Stomach (tissue), 8 donors: ENCODE measurements at regions not wholly inside any gene's neighbourhood (a gene's known extent, or its start where the extent isn't known, plus 50 kb on each side); places are given as distances from the start of the nearest gene placed in this dataset.

ENCODE experiments used
- DNase-seq, 2 donors: peaks; one replicate each; pipeline versions ENCODE4 v3.0.0 to v3.0.0-alpha.2; 2013 to 2019
- H3K27ac ChIP-seq, 5 donors: fragments of 200-600 bp in 4 of 5; sonication (generic) in 4 of 5; one replicate each; pipeline ENCODE4 v1.5.1; 2013 to 2019; ENCODE audit warnings: mild to moderate bottlenecking in 1 of 5, moderate library complexity in 1 of 5
- H3K27me3 ChIP-seq, 3 donors: fragments of 200-600 bp; sonication (generic); one replicate each; pipeline ENCODE4 v1.5.1; 2017 to 2019; ENCODE audit warnings: mixed run types in 1 of 3
- H3K36me3 ChIP-seq, 4 donors: fragments of 200-600 bp; sonication (generic); 1 replicate in 3 of 4; 2 replicates in 1 of 4; pipeline ENCODE4 v1.5.1; 2016 to 2019
- H3K4me1 ChIP-seq, 4 donors: fragments of 200-600 bp; sonication (generic); one replicate each; pipeline ENCODE4 v1.5.1; 2016 to 2019
- H3K4me3 ChIP-seq, 4 donors: fragments of 200-600 bp; sonication (generic) in 3 of 4; one replicate each; pipeline ENCODE4 v1.5.1; 2016 to 2019; ENCODE audit warnings: mild to moderate bottlenecking in 1 of 4
- H3K9me3 ChIP-seq, 4 donors: fragments of 200-600 bp; sonication (generic); one replicate each; pipeline ENCODE4 v1.5.1; 2016 to 2019
- CTCF ChIP-seq, 7 experiments: fragments of 450-650 bp in 4 of 7; fragments of 200-600 bp in 3 of 7; sonication (generic) in 3 of 7; IDR thresholded peaks; one replicate each; pipeline ENCODE4 v1.5.1; 2016 to 2019; ENCODE audit warnings: antibody characterized with exemption in 7 of 7, control low read depth in 2 of 7, mild to moderate bottlenecking in 1 of 7
- EP300 ChIP-seq: sonication (generic); formaldehyde crosslinking; IDR thresholded peaks from one replicate; pipeline ENCODE4 v1.6.1; 2017; ENCODE audit warnings: antibody characterized with exemption
- POLR2A ChIP-seq, 4 donors: fragments of 450-650 bp; IDR thresholded peaks; one replicate each; pipeline ENCODE4 v1.6.1; 2016; ENCODE audit warnings: antibody characterized with exemption in 4 of 4, control low read depth in 2 of 4, mild to moderate bottlenecking in 1 of 4, moderate library complexity in 1 of 4
- POLR2AphosphoS5 ChIP-seq, 3 donors: sonication (generic); formaldehyde crosslinking; IDR thresholded peaks; one replicate each; pipeline ENCODE4 v1.6.1; 2016; ENCODE audit warnings: antibody characterized with exemption in 3 of 3
- WGBS, 5 donors: extraction: QIAGEN DNeasy Blood & Tissue Kit in 3 of 5; methylation state at CpG; one replicate each; pipeline versions ENCODE4 v1.1.5 to v1.1.7; 2013 to 2018; 5-methylcytosine and 5-hydroxymethylcytosine counted together
- intact Hi-C: fragments of 100-400 bp; cut with DNase I; formaldehyde crosslinking; loops from one replicate; pipeline ENCODE4 v1.15.1; 2023; ENCODE audit warnings: low total_unique reads
- donor health status: healthy with polysubstance abuse.
- donor health status: Bipolar disorder and iron deficiency.
- donor health status: healthy.

GRCh38 chr5:23451156-23451555 lies 56.3 kb upstream of the PRDM9 start:
- Histone ChIP-seq H3K9me3 (no peaks in the 10 kb centered on the region), H3K4me1 (no peaks in the 10 kb centered on the region), H3K27me3 (no peaks in the 10 kb centered on the region), H3K36me3 (no peaks in the 10 kb centered on the region), H3K4me3 (no peak overlapping the region), H3K27ac (no peak overlapping the region)
- 15 to 26% (median 18%) methylated on average over 1 of the region's 1 CpG for WGBS, 5 donors
- no peak for DNase-seq
- intact Hi-C loops: no loop called here
- TF ChIP-seq POLR2AphosphoS5 (IDR thresholded peaks at IDR 0.05) (no peak), EP300 (no peak), POLR2A (IDR thresholded peaks at IDR 0.05) (no peak), CTCF (IDR thresholded peaks at IDR 0.05) (no peak)

GRCh38 chr5:23450187-23450586 lies 57.2 kb upstream of the PRDM9 start:
- Histone ChIP-seq H3K4me3 (no peak overlapping the region), H3K27ac (no peak overlapping the region), H3K9me3 (no peaks in the 10 kb centered on the region), H3K4me1 (no peaks in the 10 kb centered on the region), H3K36me3 (no peaks in the 10 kb centered on the region), H3K27me3 (no peaks in the 10 kb centered on the region)
- DNase-seq: peak in 1 of 2 donors; percentile 2
- intact Hi-C loops: no loop called here
- 70 to 83% (median 79%) methylated on average over 4 of the region's 4 CpGs for WGBS, 5 donors
- TF ChIP-seq CTCF (IDR thresholded peaks at IDR 0.05) (no peak), POLR2A (IDR thresholded peaks at IDR 0.05) (no peak), POLR2AphosphoS5 (IDR thresholded peaks at IDR 0.05) (no peak), EP300 (no peak)

GRCh38 chr5:23448627-23449026 lies 58.8 kb upstream of the PRDM9 start:
- no peak overlapping the region for H3K4me3 ChIP-seq
- DNase-seq: no peak

GRCh38 chr5:23446424-23446823 lies 61.0 kb upstream of the PRDM9 start:
- H3K9me3 ChIP-seq: peaks cover 0 to 3% (median 0%) of the 10 kb centered on the region in 4 donors
- no peak overlapping the region for H3K4me3 ChIP-seq
- H3K4me1 ChIP-seq: no peaks in the 10 kb centered on the region
- DNase-seq: peak in 1 of 2 donors; percentile 72
- no peaks in the 10 kb centered on the region for H3K36me3 ChIP-seq
- TF ChIP-seq POLR2A (IDR thresholded peaks at IDR 0.05) (no peak), CTCF (IDR thresholded peaks at IDR 0.05) (no peak), POLR2AphosphoS5 (IDR thresholded peaks at IDR 0.05) (no peak), EP300 (no peak)
- intact Hi-C loops: no loop called here
- WGBS, 5 donors: 46 to 66% (median 65%) methylated on average over 6 of the region's 6 CpGs
- no peaks in the 10 kb centered on the region for H3K27me3 ChIP-seq
- H3K27ac ChIP-seq: no peak overlapping the region

More at GRCh38 chr5:23448627-23449026, 58.8 kb upstream of the PRDM9 start:
- no peaks in the 10 kb centered on the region for H3K4me1 ChIP-seq
- H3K27me3 ChIP-seq: no peaks in the 10 kb centered on the region
- TF ChIP-seq EP300: no peak
- no peak for TF ChIP-seq POLR2A (IDR thresholded peaks at IDR 0.05)
- no peak for TF ChIP-seq POLR2AphosphoS5 (IDR thresholded peaks at IDR 0.05)
- TF ChIP-seq CTCF (IDR thresholded peaks at IDR 0.05): no peak
- peaks cover 0 to 3% (median 0%) of the 10 kb centered on the region in 4 donors for H3K9me3 ChIP-seq
- no peaks in the 10 kb centered on the region for H3K36me3 ChIP-seq
- no peak overlapping the region for H3K27ac ChIP-seq
- intact Hi-C loops: no loop called here
